HEK293T (cell line): ENCODE measurements at regions not wholly inside any gene's neighbourhood (a gene's known extent, or its start where the extent isn't known, plus 50 kb on each side); places are given as distances from the start of the nearest gene placed in this dataset.

Source experiments
- CTCF ChIA-PET: fragments of 350-600 bp; formaldehyde crosslinking; extraction: SDS; loops from one replicate; lab custom pipeline; 2021; ENCODE audit warnings: antibody characterized with exemption, inconsistent platforms; lab: Yijun Ruan, JAX
- POLR2A ChIA-PET: fragments of 350-600 bp; formaldehyde crosslinking; extraction: SDS; loops from one replicate; lab custom pipeline; 2020; ENCODE audit warnings: antibody characterized with exemption, inconsistent platforms; lab: Yijun Ruan, JAX
- DNase-seq: peaks from one replicate; pipeline ENCODE4 v3.0.0; 2012; ENCODE audit warnings: mixed read lengths; ENCODE audit errors: extremely low spot score
- ARNT ChIP-seq: fragments of 450-650 bp; IDR thresholded peaks from 2 replicates; pipeline ENCODE4 v1.6.1; 2017; ENCODE audit warnings: mild to moderate bottlenecking
- BHLHE40 ChIP-seq: fragments of 450-650 bp; IDR thresholded peaks from 2 replicates; pipeline ENCODE4 v1.6.1; 2016; ENCODE audit warnings: mild to moderate bottlenecking, moderate library complexity, borderline replicate concordance
- CTBP1 ChIP-seq: fragments of 450-650 bp; IDR thresholded peaks from 2 replicates; pipeline ENCODE4 v1.6.1; 2016; ENCODE audit warnings: borderline replicate concordance
- ELF4 ChIP-seq: fragments of 450-650 bp; IDR thresholded peaks from 2 replicates; pipeline ENCODE4 v1.6.1; 2017; ENCODE audit warnings: antibody characterized with exemption
- FOXA1 ChIP-seq: fragments of 450-650 bp; IDR thresholded peaks from 2 replicates; pipeline ENCODE4 v1.6.1; 2016; ENCODE audit warnings: mild to moderate bottlenecking
- FOXK2 ChIP-seq: fragments of 450-650 bp; IDR thresholded peaks from 2 replicates; pipeline ENCODE4 v1.6.1; 2016; ENCODE audit warnings: mild to moderate bottlenecking
- FOXM1 ChIP-seq: fragments of 450-650 bp; IDR thresholded peaks from 2 replicates; pipeline ENCODE4 v1.6.1; 2017; ENCODE audit warnings: mild to moderate bottlenecking, borderline replicate concordance
- HDGF ChIP-seq: fragments of 450-650 bp; IDR thresholded peaks from 2 replicates; pipeline ENCODE4 v1.6.1; 2017; ENCODE audit warnings: antibody characterized with exemption, borderline replicate concordance
- L3MBTL2 ChIP-seq: fragments of 450-650 bp; conservative IDR thresholded peaks from 2 replicates; pipeline ENCODE4 v1.6.1; 2016; ENCODE audit warnings: mild to moderate bottlenecking
- LEF1 ChIP-seq: fragments of 450-650 bp; IDR thresholded peaks from 2 replicates; pipeline ENCODE4 v1.6.1; 2017; ENCODE audit warnings: mild to moderate bottlenecking, borderline replicate concordance
- NFRKB ChIP-seq: fragments of 450-650 bp; IDR thresholded peaks from 2 replicates; pipeline ENCODE4 v1.6.1; 2016; ENCODE audit warnings: mild to moderate bottlenecking, moderate library complexity
- SP1 ChIP-seq: fragments of 450-650 bp; IDR thresholded peaks from 2 replicates; pipeline ENCODE4 v1.6.1; 2017
- SUZ12 ChIP-seq: fragments of 450-650 bp; IDR thresholded peaks from 2 replicates; pipeline ENCODE4 v1.6.1; 2016; ENCODE audit warnings: mild to moderate bottlenecking
- TARDBP ChIP-seq: fragments of 450-650 bp; IDR thresholded peaks from 2 replicates; pipeline ENCODE4 v1.6.1; 2016
- ZNF384 ChIP-seq: fragments of 450-650 bp; IDR thresholded peaks from 2 replicates; pipeline ENCODE4 v1.6.1; 2016
- TF ChIP-seq, protein P1 (sequence below): fragments of 450-650 bp; IDR thresholded peaks from 2 replicates; pipeline ENCODE4 v1.6.1; 2016

DNA sequence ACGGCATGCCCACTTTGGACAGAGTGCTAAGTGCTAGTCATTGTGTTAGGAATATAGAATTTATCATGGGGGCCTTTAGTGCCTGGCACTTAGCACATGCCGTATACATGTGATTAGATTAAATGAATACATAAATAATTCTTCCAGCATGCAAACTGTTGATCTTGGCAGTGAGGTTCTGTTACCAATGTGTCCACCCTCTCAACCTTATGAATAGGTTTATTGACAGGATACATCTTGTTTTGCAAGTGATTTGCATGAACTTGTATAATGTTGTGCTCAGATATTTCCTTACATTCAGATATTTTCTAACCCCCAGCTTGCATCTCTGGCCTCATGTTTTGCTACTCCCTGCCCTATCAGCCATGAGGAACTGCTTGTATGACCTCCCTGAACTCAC, 60.3 kb upstream of the ZNF648 start:
- CTCF ChIA-PET, result no interaction called here

DNA sequence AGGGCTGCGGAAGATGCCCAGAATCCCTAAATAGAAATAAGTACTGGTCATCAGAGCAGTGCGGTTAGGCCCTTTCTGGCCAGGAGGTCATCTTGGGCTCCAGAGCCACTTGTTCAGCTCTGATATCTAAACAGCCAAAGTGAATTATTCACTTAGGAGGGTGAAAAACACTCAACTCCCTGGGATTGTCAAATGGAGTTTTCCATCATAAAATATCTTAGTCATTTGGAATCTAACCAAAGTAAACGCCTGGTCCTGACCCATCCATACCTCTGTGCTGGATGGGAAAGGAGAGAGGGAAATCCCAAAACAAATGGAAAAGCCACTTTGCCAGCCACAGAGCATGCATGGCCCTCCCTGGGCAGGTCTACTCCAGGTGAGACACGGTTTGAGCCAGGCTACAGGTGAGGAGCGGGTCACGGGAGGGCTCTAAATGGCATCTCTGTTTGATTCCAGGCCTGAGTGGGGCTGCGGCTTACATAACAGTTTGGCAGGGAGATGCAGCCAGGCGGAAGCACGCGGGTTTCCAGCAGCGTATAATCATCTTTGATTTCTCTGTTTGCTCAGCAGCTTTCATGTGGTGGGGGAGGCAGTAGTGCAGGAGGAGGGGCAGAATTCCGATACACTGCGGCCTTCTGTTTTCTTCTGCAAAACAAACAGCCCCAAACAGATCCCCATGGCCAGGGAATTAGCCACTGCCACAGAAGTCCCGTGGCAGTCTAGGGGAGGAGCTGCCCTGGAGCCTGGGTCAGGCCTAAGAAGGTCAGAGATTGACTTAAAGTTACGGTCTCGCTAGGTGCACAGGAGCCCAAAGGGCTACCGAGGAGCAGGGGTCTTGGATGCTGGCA, 59.1 kb upstream of the ZNF648 start:
- peak; percentile 33 for DNase-seq
- TF ChIP-seq HDGF (no peak), SUZ12 (no peak), CTBP1 (no peak), ARNT (no peak), TARDBP (no peak), SP1 (no peak), ZNF384 (no peak), FOXA1 (no peak), L3MBTL2 (no peak), FOXK2 (no peak), LEF1 (no peak), ELF4 (no peak)
- TF ChIP-seq, protein P1, sequence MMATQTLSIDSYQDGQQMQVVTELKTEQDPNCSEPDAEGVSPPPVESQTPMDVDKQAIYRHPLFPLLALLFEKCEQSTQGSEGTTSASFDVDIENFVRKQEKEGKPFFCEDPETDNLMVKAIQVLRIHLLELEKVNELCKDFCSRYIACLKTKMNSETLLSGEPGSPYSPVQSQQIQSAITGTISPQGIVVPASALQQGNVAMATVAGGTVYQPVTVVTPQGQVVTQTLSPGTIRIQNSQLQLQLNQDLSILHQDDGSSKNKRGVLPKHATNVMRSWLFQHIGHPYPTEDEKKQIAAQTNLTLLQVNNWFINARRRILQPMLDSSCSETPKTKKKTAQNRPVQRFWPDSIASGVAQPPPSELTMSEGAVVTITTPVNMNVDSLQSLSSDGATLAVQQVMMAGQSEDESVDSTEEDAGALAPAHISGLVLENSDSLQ, result no peak
- ChIA-PET POLR2A (no interaction called here), CTCF (interaction anchor here (0.5 to 1.1 kb wide), 2 partner anchors 14 to 36 kb away, joined by 4 read pairs; no protein-coding TSS in a partner anchor)

More for the DNA sequence above, 60.3 kb upstream of the ZNF648 start:
- no peak for TF ChIP-seq ELF4
- TF ChIP-seq CTBP1, result no peak
- no peak for TF ChIP-seq FOXM1
- no peak for TF ChIP-seq SUZ12
- TF ChIP-seq NFRKB, result no peak
- no peak for TF ChIP-seq BHLHE40
- TF ChIP-seq ARNT, result no peak
- no peak for TF ChIP-seq SP1
- no peak for TF ChIP-seq LEF1
- TF ChIP-seq HDGF, result no peak
- no peak for TF ChIP-seq TARDBP
- no peak for TF ChIP-seq L3MBTL2
- no peak for TF ChIP-seq FOXK2
- TF ChIP-seq, protein P1, result no peak
- no peak for TF ChIP-seq ZNF384
- TF ChIP-seq FOXA1, result no peak
- POLR2A ChIA-PET, result no interaction called here
- DNase-seq, result no peak

DNA sequence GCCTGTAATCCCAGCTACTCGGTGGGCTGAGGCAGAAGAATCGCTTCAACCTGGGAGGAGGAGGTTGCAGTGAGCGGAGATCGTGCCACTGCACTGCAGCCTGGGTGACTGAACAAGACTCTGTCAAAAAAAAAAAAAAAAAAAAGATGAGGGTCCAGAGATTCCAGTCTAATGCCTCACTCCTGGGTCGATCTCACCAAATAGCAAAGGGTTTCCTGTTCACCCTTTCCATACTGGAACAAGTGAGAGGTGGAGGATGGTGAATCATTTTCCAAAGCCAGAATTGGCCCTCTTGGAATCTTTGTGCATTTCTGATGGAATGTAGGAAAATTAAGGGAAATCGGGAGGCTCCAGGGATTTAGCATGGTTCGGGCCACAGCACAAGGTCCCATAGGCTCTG, 58.1 kb upstream of the ZNF648 start:
- TF ChIP-seq FOXA1 (no peak), ZNF384 (no peak), HDGF (no peak), FOXM1 (no peak), TARDBP (no peak), SUZ12 (no peak), ARNT (no peak), CTBP1 (no peak), FOXK2 (no peak), ELF4 (no peak), NFRKB (no peak), BHLHE40 (no peak), L3MBTL2 (no peak), SP1 (no peak), LEF1 (no peak)
- TF ChIP-seq, protein P1, result no peak
- DNase-seq, result no peak
- ChIA-PET CTCF (no interaction called here), POLR2A (no interaction called here)

DNA sequence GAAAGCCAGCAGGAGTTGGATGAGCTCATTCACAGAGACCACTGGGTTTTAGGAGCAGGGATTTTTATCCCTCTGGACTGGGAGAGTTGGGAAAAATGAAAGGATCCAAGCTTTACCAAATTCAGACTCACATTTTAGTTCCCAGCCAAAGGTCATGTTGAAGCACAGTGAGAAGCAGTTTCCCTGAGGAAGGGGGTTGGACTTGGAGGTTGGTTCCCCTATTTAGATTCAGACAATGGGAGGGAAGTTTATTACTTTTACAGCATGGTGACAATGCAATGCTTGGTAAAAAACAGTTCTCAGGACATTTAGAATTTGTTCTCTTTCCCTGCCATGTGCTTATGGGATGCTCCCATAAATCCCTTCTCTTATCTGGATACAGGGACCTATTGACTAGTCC, 57.3 kb upstream of the ZNF648 start:
- no peak for TF ChIP-seq HDGF
- no peak for TF ChIP-seq FOXM1
- ChIA-PET POLR2A (no interaction called here), CTCF (no interaction called here)
- DNase-seq, result no peak

DNA sequence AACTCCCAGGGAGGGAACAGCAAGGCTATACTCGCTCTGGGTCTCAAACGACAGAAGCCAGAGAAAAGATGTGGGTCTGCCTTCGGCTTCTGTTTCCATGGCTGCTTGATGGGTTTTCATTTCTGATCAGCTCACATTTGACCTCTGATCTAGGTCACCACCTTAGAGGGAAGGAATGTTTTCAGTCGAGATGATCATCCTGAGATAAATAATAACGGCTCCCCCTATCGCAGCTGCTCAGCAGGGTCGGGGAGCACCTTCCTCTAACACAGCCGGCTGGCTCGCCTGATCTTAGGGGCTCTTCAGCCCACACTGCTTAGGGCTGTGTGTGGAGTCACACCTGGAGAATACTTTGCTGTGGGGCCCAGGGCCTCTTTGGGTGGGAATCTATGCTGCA, 53.1 kb upstream of the ZNF648 start:
- DNase-seq, result no peak
- POLR2A ChIA-PET, result no interaction called here
- TF ChIP-seq LEF1 (no peak), FOXA1 (no peak), TARDBP (no peak), SUZ12 (no peak), FOXM1 (no peak), FOXK2 (no peak), NFRKB (no peak), CTBP1 (no peak), ELF4 (no peak), ARNT (no peak), HDGF (no peak), L3MBTL2 (no peak)
- TF ChIP-seq, protein P1, result no peak
- CTCF ChIA-PET, result no interaction called here
